GM19025 (cell line): ENCODE measurements at regions not wholly inside any gene's neighbourhood (a gene's known extent, or its start where the extent isn't known, plus 50 kb on each side); places are given as distances from the start of the nearest gene placed in this dataset.

Experiments used
- ATAC-seq: cut with Tn5 transposase; IDR thresholded peaks from one replicate; pipeline ENCODE4 v1.9.1; 2021; ENCODE audit warnings: mild to moderate bottlenecking, low read depth, moderate library complexity; ENCODE audit not compliant: unreplicated experiment

DNA sequence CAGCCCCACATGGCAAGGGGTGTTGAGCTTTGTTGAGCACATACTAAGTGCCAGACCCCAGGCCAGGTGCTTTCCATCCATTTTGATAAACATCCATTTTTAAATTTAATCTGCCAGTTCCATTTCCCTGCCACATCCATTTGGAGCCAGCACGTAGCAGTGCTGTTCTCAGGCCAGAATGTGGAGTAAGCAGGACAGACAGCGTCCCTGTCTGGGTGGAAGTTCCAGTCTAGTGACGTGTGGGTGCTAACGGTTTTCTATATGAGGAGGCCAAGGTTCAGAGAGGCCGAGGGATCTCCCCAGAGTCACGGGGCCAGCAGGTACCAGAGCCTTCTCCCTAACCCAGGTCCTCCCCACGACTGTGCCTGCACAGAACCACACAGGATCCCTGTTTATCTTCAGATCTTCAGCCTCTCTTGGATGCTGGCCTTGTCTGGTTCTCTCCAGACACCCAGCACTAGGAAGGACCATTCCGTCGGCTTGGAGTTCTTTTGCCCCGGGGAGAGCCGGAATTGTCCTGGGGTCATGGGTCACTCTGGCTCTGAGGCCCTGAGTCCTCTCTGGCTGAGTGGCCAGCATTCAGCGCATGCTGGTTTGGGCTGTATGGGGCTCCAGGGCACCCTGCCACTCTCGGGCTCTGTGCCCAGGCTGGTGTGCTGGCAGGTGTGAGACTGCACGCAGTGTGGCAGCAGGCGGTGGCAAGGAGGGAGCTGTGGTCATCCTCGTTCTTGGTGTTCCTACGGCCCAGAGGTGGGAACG lies 63.6 kb upstream of the PPARA start:
- ATAC-seq: no peak

DNA sequence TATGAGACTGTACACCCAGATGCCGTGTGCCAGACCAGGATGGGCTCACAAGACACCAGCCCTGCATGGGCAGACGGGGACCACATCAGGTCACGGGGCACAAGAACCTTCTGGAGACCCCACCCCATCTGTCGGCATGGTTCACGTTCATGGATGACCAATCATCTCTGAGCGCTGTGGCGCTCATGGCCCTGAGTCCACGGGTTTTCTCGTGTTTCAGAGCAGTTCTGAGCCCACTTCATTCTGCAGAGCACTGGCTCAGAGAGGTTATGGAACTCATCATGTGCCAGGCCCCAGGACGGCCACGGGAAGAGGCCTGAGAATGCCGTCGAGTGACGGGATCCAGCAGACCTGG lies 63.0 kb upstream of the PPARA start:
- ATAC-seq: no peak

DNA sequence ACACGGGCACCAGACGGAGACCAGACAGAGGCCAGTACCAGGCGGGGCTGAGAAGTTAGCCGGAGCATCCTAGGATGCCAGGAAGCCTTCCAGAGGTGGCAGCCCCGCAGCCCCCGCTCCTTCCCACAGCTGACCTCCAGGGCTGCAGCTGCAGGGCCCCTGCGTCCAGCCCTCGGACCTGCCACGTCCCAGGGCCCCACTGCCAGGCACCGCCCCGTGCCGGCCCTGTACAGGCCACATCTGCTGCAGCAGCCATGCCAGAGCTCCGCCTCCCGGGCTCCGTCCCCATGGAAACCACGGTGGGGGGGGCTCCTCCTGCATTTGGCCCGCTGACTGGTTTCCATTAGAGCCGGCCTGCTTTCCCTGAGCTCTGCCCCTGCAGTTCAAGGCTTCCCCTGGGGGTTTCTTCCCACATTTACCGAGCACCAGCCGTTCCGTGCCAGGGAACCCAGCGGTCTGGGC lies 62.5 kb upstream of the PPARA start:
- no peak for ATAC-seq

DNA sequence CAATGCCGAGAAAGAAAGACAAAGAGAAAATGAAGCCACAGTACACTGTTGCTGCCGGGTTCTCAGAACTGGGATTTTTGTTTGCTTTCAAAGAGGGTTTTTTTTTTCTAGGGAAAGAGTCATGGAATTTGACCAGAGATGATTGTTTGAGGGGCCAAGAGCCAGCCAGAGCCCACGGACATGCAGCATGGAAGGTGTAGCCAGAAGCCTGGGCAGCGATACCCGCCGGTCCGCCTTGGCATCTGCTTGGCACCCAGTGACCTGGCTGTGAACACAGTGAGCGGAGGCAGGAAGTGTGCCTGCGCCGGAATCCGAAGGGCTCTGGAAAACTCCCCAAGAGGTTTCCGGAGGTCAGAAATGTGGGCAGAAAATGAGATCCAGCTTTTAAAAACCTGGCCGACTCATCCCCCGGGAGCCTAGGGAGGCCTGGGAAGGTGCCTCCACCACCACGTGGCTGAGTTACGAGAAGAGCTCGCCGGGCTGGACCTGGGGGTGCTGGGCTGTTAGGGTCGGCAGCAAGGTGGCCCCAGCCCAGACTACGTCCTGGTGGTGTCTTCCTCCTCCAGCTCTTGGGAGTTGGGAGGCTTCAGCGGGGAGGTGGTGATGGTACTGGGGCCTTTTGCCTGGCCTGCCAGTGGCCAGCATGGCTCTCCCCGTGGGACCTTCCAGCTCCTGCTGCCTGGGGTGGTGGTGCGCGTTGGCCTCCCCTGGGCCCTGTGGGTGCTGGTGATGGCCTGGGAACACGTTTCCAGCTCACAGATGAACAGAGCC lies 61.6 kb upstream of the PPARA start:
- ATAC-seq: no peak

DNA sequence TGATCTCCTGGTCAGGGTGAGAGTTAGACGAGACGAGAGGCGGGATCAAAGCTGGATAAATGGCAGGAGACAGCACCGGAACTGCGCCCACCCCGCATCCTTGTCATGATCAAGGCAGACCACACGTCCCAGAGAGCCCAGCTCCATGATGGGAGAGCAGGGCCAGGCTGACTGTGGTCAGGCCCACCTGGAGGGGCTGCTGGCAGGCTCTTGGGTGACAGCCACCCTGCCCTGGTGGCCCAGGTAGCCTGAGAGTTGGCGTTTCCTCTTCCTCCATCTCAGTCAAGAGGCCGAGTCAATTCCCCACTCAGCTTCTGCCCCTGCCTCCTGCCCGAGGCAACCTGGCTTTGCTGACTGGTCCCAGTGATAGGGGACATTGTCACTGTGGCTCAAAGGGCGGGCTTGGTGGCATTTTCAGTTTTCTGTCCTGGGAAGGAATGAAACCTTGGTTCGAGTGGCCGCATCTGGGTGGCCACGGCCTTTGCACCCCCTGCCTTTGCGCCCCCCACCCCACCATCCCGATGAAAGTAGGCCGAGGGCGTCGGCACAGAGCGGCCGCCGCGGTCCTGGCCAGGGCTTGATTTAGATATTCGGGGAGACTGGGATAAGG lies 60.8 kb upstream of the PPARA start:
- no peak for ATAC-seq

DNA sequence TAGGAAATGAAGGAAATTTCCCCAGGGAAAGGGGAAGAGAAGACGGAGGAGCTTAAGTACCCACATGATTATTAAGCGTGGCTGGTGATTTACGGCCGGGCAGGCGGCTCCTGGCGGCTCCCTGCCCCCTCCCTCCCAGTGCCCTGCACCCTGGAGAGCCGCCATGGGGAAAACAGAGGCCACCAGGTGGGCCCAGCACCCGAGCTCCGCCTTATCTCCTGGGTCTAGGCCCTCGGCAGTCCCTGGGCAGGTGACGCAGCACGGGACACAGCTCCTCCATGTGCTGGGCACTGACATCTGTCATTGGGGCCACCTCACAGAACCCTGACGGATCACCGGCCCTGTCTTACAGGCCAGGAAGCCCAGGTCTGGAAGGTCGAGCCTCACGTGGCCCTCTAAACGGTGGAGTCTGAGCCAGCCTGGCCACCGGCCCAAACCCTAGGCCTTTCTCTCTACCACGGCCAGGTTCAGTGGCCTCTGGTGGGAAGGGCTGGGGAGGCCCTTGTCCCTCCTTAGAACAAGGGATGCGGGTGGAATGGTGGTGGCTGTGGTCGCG lies 60.2 kb upstream of the PPARA start:
- ATAC-seq: no peak

DNA sequence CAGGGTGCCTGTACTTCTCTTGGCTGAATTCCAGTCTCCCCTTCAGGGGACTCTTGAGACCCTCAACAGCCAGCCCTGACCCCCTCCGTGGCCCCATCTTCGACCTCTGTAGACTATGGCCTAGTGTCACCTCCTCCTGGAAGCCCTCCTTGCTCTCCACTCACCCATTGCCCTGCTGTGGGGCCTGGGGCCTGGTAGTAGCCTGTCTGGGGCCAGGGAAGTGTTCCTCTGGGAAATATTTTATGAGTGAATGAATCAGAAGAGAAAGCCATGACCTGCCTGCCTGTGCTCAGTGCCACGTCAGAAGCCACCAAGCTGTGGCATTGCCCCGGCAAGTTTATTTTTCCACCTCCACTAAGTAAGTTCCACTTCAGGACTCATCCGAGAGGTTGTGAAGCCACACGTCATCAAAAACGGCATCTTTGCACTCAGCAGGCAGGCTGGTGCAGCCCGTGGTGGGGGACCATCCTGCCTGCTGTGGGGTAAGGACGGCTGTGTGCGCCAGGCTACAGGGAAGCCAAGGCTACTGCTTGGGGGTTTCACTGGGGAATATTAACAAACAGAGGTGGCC lies 59.6 kb upstream of the PPARA start:
- no peak for ATAC-seq

DNA sequence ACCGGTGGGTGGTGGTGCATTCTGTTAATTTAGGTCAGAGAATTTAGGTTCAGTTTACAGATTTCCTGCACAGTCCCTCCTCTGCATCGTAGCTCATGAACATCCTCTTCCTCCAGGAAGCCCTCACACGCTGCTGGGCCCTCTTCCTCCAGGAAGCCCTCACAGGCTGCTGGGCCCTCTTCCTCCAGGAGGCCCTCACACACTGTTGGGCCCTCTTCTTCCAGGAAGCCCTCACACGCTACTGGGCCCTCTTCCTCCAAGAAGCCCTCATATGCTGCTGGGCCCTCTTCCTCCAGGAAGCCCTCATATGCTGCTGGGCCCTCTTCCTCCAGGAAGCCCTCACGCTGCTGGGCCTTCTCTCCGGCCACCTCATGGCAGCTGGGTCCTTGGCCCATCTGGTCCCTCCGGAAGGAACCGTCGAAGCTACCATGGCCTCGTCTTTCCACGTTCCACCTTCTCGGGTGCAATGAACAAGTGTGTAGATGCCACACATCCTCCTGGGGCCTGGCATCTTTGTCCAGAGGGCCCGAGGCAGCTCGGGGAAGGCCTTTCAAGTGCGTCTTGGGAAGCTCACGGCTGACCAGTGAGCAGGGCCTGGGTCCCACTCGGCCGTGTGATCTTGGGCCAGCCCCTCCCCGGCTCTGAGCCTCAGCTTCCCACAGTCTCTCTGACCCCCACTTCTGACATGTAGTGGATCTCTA lies 58.9 kb upstream of the PPARA start:
- ATAC-seq: no peak

DNA sequence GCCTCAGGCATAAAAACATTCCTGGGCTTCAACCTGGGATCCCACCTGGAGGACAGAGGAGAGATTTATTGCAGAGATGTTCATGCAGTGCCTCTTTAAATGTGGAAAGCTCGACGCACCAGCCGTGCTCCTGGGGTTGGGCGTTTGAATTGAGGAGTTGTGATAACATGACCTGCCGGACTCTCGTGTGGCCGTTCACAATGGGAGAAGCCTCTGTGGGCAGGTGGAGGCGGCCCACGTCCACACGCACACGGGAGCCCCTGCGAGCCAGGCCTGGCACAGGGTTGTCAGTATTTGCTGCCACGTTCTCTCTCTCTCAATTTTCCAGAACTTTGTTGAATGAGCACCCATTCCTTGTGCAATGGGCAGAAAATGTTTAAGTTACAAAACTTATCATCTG lies 58.3 kb upstream of the PPARA start:
- no peak for ATAC-seq

DNA sequence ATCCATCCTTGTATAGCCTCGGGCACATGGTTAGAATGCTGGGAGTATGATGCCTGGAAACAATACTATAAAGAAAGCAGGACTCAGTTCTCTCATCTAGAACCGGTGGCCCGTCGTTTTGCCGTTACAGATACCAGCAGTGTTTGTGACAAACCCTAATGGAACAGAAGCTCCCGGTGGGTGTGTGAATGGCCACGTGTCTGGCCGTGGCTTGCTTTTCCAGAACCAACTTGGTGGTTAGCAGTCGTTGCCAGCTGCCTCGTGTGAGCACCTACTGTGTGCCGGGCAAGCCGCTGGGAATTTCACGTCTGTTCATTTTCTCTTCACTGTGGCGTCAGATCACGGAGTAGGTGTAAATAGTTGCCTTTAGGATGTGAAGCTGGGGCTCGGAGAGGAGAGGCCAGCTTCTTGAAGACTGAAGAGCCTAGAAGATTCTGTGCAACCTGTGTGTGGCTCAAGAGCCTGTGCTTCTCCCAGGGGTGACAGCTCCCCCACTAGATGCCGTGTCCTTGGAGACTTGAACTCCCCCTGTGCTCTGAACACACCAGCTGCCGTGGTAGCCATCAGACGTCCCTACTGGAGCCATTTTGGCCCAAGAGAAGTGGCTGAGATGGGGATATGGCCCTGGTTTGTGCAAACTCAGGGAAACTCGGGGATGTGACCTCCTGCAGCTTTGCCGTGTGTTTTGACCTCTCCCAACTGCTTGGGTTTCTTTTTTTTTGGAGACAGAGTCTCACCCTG lies 57.5 kb upstream of the PPARA start:
- no peak for ATAC-seq

DNA sequence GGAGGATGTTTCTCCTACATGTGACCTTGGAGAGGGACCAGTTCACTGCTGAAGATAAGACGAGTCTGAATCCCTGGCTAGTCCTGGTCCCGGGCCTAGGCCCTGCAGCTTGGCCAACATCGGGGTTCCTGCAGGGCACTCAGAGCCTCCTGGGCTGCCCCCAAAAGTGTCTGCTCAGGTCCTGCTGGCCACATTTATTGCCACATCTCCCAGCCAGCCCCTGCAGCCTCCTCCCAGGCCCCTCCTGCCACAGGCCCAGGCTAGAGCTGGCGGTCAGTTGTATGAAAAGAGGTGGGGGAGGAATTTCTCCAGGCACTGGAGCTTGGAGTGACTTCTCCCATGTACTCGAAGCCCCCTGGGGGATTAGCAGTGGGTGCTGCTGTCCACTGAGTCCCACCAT lies 56.5 kb upstream of the PPARA start:
- no peak for ATAC-seq

DNA sequence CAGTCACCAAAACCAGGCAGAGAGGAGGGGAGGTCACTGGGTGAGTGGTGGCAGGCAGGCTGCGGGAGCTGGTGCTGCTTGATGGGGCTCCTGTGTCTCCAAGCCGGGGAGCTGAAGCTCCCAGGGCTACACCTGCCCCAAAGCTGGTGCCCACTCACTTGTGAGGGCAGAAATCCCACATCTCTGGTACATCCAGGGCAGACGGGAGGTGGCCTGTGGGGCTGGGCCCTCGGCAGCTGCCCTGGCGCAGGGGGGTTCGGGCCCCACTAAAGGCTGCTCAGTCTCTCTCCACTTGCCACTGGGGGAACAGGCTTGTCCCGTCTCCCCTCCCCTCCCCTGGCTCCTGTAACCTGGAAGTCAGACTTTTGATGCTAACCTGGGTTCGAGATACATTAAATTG lies 55.6 kb upstream of the PPARA start:
- no peak for ATAC-seq

DNA sequence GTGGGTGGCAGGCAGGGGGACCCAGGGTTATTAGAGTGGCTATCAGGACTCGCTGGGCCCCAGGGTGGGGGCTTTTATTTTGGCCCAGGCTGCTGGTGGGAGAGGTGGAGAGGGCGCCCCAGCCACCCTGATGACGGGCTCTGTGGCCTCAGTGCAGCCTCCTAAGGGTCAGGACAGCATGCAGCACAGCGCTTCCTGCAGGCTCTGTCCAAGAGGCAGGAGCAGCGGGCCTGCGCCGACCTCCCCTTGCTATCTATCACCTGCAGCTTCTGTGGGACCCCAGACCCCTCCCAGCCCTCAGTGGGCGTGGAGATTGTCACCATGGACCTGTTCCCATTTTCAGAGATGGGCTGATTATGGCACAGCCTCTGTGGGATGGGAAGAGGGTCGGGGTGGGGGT lies 54.3 kb upstream of the PPARA start:
- no peak for ATAC-seq

DNA sequence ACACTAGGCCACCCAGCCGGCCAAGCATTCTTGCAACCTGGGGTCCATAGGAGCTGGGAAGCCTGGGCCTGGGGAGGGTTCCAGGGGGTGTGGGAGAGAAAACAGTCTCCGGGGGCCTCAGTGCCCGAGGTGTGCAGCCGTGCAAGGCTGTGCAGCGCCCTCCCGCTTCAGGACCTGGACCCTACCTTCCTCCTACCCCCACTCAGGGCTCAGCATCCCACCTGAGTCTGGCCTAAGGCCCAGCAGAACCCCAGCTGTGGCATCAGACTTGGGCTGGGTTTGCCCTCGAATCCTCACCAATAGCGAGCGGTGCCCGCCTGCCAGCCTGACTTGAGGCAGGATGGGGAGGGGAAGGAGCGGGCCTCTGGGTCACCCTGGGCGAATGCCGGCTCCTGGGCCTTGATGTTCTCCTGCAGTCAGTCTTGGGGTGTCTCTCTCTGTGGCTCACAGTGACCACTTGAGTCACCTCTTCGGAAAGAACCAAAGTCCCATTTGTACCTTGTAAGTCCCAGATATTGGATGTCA lies 53.6 kb upstream of the PPARA start:
- no peak for ATAC-seq

DNA sequence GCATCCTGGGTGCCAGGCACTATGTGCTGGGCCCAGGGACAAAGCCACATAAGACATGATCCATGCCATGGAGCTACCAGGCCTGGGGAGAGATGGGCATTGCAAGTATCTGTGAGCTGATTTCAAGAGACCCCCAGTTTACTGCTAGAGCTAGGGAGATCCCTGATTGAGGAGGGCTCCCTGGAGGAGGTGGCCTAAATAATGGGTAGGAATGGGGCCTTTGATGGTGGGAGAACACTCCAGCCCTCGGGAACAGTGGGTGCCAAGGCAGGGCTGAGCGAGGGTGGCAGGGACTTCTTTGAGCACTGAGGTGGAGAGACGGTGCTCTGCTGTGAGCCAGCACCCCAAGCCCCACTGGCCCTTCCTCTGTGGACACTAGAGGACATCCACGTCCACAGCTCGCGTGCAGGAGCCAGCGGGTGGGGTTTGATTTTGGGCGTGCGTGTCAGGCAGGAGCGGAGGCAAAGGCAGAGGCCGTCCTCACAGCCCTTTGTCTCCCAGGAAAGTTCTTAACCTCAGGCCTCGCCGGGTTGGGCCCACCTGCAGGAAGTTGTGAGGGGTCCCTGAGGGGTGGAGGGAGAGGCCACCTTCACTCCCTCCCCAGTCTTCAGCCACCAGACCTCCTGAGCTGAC lies 52.9 kb upstream of the PPARA start:
- ATAC-seq: no peak

DNA sequence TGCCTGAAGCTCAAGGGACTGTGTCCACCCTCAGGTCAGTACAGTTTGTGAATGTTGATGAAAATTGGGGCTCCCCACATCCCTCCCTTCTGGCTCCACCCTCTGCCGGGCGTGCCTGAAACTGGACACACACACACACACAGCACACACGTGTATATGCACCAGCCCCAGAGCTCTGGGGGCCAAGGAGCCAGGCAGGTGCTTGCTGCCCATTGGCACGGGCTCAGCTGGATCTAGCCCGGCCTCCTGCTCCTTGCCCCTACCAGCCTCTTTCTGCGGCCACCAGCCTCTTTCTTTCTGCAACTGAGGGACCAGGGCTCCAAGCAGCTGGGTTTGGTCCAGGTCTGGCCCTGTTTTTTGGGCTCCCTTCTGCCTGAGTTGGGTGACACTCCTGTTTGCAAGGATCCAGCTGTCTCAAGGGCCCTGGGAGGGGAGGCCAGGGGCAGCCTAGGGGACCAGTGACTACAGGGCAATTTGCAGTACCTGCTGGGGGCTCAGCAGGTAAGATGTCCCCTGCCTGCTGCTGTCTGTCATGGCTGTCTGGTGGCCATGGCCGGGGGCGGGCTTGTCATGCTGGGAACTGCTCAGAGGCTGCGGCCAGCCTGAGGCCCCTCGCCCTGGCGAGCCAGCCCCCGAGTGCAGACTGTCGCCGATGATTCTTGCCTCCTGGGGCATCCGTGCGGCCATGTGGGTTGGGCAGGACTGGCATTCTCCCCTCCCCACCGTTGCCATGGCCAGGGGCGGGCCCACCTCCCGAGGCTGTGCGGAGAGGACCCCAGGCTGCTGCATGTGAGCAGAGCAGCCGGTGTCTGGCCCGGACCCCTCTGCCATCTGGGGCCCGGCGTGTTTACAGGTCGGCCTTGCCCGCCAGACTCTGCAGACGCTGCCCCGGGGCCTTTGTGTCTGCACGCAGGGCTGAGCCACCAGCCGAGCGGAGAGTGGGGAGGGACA lies 51.5 kb upstream of the PPARA start:
- no peak for ATAC-seq

DNA sequence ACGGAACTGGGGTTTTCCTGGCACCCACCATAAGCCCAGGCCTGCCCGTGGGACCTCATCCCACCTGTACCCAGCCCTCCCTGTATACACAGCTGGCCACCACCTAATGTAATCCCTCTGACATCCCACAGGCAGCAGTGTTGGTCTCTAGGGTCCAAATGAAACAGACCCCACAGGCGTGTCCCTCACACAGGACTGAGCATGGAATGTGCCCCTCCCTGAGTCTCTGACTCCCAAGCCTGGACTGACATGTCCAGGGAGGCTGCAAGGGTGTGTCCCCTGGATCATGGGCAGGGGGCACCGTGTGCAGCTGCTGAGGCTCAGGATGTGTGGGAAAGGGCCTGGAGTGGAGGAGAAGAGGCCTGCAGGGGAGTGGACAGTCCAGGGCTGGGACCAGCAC lies 50.6 kb upstream of the PPARA start:
- no peak for ATAC-seq
